ENCODE measurements at regions not wholly inside any gene's neighbourhood (a gene's known extent, or its start where the extent isn't known, plus 50 kb on each side); places are given as distances from the start of the nearest gene placed in this dataset.

DNA sequence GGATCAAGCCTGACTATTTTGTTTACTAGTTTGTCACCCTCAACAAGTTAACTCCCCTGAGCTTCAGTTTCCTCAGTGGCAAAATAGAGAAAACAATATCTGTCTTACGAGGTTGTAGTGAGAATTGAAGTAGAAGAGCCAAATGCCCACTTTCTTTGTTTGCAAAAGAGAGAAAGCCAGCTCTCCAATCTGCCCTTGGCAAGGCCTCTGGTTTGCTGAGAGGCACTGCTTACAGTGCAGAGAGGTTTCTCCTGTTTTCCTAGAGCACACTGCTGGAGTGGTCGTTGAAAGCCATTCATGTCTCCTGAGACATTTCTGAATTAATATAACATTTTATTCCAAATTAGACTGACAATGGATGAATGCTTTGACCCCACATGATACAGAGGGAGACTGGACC is 260.5 kb upstream of the IGF1R start:
- DNase-seq (ENCODE audit: low spot score): no peak

GRCh38 chr15:98390946-98391530 is 257.3 kb upstream of the IGF1R start:
- DNase-seq (ENCODE audit: low spot score): no peak

- no peak for DNase-seq (ENCODE audit: low spot score)
These were observed 256.8 kb upstream of the IGF1R start for GRCh38 chr15:98391568-98391967.

DNA sequence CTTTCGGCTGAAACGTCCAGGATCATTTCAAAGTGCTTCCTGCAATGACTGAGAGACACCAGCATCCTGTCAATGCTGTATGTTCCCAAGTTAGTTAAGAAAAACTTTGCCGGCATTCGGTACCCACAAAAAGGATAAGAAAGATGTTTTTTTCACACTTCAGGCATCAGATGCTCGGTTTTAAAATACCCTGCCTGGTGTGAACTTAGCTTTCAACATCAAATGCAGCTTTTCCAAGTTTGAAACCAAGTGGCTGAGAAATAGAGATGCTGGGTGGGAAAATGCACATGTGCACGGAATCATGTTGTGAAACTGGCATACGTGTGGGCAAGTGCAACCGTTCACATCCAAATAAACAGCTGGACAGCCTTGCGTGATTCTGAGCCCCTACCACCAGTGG is 254.9 kb upstream of the IGF1R start:
- DNase-seq (ENCODE audit: low spot score): no peak

- DNase-seq (ENCODE audit: low spot score): no peak
These were observed 253.8 kb upstream of the IGF1R start for GRCh38 chr15:98394546-98394945.

DNA sequence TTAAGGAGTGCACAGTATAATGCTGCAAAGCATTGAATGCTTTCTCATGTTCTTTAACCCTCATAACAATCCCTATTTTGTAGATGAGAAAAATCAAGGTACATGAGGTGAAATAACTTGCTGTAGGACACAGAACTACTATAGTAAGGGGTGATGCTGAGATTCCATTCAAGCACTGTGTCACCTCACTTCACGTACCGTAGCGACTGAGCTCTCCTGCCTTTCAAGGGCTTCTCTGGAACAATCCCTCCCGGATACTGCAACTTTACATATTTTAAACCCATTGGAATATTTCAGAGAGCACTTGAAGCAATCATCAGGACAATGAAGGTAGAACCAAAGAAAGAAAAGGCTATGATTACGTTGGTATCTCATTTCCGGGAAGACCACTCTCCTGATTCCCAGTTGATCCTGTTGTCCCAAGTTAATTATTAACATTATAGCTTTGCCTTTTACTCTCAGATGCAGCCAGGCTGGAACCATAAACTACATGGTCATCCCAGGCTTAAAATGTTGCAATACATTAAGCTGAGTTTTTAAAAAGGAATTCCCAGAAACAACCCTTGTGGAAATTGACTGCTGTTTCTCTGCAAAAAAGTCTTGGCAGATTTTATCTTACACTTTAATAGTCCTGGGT is 252.2 kb upstream of the IGF1R start:
- no peak for DNase-seq (ENCODE audit: low spot score)

DNA sequence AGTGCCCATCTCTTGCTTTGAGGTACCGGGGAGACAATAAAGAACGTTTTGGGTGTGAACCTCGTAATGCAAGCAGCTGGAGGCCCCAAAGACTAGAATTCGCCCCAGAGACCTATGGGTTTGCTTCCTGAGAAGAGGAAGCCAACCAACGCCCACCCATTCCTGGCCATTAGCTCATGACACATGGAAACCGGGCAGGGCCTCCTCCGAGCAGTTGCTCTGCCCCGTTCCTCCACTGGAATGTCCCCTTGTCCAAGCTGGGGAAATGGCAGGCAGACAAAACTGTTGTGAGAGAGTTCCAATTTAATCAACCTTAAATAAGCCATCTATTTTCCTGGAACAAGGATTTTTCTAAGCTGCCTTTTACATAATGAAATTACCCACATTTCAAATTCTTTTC is 250.9 kb upstream of the IGF1R start:
- no peak for DNase-seq (ENCODE audit: low spot score)

DNA sequence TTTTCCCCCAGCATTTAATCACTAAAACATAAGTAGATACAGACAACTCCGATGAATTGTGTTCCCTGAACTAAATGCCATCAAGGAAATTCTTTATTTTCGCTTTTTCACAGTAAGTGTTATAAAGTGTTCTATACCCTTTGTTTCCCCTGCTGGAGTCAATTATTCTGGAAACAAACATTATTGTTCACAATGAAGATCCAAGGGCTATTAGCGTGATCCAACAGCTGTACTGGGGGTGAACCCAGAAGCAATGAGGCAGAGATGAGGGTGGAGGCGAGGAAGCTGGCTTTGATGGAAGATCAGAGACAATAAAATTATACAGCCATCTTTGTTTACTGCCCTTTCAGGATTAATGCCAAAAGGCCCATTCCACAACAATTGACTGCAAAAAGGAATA is 250.3 kb upstream of the IGF1R start:
- DNase-seq (ENCODE audit: low spot score): no peak

GRCh38 chr15:98398886-98399285 is 249.5 kb upstream of the IGF1R start:
- DNase-seq (ENCODE audit: low spot score): no peak

- no peak for DNase-seq (ENCODE audit: low spot score)
These were observed 248.2 kb upstream of the IGF1R start for GRCh38 chr15:98400120-98400519.

GRCh38 chr15:98401029-98401428 is 247.3 kb upstream of the IGF1R start:
- DNase-seq (ENCODE audit: low spot score): no peak

- DNase-seq (ENCODE audit: low spot score): no peak
These were observed 245.9 kb upstream of the IGF1R start for GRCh38 chr15:98402486-98402885.

DNA sequence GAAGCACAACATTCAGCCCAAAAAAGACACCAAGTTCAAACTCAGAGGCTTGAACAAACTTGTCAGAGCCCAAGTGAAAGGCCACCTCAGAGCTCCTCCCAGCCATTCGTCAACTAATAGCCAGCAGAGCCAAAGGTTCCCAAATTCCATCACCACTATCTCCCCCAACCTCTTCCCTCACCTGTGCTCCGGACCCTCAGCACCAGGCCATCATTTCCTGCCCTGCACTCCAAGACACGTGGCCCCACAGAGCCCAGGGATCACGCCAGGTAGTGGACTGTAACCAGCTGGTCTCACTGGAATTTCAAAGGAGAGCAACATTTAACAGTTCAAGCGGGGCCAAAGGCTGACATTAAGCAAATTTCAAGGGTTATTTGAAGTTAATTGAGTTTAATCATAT is 245.2 kb upstream of the IGF1R start:
- DNase-seq (ENCODE audit: low spot score): no peak

DNA sequence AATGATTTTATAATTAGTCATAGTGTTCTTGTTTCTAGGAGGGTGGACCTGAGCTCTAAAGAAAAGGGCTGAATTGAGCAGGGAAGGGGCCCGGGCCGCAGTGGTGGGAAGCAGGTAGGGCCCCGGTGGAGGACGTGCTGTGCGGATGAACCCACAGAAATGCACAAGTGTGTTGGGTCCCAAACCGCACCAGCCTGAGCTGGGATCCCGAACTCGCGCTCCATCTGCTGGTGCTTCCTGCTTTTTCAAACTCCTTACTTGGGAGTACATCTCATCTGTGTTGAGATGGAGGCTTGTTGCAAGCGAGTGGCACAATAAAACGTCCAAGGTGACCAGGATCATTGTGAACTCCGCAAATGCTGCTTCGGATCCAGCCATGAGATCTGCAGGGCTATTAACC is 244.8 kb upstream of the IGF1R start:
- DNase-seq (ENCODE audit: low spot score): no peak

DNA sequence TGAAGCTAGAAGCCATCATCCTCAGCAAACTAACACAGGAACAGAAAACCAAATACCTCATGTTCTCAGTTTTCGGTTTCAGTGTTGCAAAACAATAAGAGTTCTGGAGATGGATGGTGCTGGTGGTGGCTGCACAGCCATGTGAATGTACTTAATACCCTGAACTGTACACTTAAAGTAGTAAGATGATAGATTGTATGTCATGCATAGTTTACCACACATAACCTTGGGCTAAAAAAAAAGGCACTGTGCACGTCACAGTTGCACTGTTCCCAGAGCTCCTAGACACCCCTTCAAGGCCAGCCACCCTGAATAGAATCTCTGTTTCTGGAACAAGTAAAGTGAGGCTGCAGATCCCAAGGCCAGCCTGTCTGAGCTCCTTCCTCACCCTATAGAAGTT is 243.3 kb upstream of the IGF1R start:
- DNase-seq (ENCODE audit: low spot score): no peak

- no peak for DNase-seq (ENCODE audit: low spot score)
These were observed 240.1 kb upstream of the IGF1R start for GRCh38 chr15:98408231-98408630.

DNA sequence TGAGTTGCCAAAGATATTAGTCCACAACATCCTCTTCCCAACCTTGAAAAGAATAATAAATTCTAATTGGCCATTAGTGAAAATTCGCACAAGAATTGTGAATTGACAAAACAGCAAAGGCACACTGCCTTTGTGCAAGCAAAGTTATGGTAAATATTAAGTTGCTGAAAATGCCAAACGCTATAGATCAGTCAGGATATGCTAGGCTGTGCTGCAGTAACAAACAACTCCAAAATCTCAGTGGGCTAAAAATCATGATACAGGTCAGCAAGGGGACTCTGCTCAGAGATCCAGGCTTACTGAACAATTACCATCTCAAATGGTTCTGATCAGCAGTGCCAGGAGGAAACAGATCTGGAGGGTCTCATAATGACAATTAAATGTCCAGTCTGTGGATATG is 238.0 kb upstream of the IGF1R start:
- no peak for DNase-seq (ENCODE audit: low spot score)

GRCh38 chr15:98412852-98413251 is 235.5 kb upstream of the IGF1R start:
- DNase-seq (ENCODE audit: low spot score): no peak

- no peak for DNase-seq (ENCODE audit: low spot score)
These were observed 234.3 kb upstream of the IGF1R start for GRCh38 chr15:98413933-98414546.

DNA sequence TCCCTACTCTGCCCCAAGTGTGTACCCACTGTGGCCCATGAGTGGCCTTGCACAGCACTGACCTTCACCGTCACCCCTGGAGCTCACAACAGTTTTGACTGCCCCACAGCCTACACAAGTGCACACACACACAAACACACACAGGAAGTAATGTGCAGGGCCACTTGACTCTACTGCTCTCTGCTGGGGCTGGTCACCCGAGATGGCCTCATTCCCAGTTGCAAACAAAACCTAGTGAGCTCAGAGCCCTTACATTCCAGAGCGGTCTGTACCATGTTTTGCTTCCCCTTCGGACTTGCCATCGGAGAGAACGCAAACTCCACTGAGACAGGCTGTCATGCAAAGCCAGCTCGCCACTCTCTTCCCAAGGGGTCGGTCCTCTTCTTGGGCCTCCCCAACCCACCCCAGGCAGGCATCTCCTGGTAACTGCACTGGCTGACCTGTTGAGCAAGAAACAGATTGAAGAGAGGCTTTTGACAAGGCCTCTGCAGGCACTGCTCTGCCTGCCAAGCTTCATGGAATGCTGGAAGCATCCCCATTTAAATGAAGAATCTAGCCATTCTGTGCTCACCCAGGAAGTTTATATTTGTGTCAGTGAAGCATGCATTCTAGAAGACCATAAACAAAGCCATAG is 232.0 kb upstream of the IGF1R start:
- DNase-seq (ENCODE audit: low spot score): no peak

GRCh38 chr15:98417346-98417745 is 231.0 kb upstream of the IGF1R start:
- no peak for DNase-seq (ENCODE audit: low spot score)

DNA sequence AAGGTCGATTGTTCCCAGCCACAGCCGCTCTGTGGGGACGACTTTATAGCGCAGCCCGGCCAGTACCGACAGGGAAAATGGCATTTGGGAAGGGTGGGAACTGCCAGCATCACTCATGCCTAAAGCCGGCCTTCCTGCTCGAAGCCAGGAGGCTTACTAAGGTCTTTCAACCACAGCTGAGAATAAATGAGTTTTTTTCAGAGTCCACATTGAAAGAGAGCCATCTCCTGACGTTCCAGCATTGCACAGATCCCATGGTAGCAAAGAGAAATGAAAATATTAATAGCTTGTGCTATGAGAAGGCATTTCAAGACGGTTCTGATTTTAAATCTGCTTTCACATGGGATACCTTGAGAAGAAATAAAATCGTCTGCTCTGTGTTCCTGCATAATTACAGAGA is 230.2 kb upstream of the IGF1R start:
- DNase-seq (ENCODE audit: low spot score): no peak

GRCh38 chr15:98419173-98419780 is 229.1 kb upstream of the IGF1R start:
- DNase-seq (ENCODE audit: low spot score): no peak
